CD4-positive, alpha-beta T cell treated with Interferon alpha-2 for 1 hour (primary cell): ENCODE measurements at regions not wholly inside any gene's neighbourhood (a gene's known extent, or its start where the extent isn't known, plus 50 kb on each side); places are given as distances from the start of the nearest gene placed in this dataset.

ENCODE experiments used
- DNase-seq, 2 donors: peaks; one replicate each; pipeline ENCODE4 v3.0.0-alpha.2; 2020 to 2022

DNA sequence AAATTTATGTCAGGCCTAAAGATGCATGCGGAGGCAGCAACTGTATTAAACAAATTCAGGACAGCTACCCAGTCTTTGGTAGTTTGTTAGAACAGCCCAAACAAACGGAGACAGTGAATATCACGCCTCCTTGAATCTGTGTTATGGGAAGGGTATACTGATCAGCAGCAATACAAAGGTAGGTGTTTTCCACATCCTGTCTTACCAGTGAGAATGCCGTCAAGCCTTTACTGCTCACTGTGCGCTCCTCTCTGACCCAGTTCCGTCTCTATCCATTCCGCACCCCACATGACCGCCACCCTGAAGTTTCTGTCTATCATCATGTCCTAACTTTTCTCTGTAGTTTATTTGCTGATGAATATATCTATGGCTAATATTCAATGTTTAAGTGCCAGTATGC is 473.3 kb downstream of the LPIN1 start:
- no peak for DNase-seq

DNA sequence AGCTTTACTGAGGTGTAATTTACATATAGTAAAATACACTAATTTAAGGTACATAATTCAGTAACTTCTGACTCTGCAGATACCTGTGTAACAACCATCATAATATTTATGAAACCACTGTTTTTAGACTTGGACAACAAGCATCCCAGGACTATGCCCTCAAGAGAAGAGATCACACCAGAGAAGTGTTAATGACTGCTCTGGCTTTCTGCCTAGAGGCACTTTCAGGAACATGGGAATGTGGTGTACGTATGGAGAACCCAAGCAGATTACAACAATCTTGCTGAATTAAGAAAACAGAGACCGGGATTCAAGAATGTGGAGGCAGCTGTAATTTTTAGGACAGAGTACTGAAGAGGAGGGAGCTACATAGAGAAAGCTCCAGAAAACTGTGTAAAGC is 475.2 kb downstream of the LPIN1 start:
- DNase-seq, result no peak

DNA sequence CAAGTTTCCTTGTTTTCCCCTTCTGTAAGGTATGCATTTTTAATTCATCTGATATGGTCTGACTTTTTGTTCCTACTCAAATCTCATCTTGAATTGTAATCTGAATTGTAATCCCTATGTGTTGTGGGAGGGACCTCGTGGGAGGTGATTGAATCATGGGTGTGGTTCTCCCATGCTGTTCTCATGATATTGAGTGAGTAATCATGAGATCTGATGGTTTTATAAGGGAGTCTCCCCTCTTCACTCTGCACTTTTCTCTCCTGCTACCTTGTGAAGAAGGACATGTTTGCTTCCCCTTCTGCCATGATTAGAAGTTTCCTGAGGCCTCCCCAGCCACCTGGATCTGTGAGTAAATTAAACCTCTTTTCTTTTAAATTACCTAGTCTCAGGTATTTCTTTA is 476.1 kb downstream of the LPIN1 start:
- no peak for DNase-seq

DNA sequence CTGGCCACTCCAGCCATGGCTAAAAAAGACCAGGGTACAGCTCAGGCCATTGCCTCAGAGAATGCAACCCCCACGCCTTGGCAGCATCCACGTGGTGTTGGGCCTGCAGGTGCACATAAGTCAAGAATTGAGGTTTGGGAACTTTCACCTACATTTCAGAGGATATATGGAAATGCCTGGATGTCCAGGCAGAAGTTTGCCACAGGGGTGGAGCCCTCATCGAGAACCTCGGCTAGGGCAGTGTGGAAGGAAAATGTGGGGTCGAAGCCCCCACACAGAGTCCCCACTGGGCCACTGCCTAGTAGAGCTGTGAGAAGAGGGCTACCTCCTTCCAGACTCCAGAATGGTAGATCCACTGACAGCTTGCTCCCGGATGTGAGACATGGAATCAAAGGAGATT is 477.3 kb downstream of the LPIN1 start:
- no peak for DNase-seq

DNA sequence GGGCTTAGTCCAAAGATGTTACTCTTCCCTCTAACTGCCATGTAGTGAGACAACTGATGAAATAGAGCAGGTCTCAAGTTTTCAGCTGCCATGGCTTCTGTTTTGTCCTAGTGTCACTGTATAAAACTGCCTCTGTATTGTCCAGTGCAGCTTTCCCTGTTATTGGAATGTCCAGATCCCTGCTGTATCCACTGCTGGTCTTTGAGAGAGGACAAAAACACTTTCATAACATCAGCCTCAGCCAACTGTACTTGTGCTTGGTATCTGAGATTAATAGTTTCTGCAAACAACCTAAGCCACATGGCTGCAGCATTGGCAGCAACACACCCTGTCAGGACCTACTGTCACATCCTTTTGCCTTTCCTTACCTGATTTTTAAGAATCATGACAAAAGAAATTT is 480.2 kb downstream of the LPIN1 start:
- DNase-seq, result no peak

DNA sequence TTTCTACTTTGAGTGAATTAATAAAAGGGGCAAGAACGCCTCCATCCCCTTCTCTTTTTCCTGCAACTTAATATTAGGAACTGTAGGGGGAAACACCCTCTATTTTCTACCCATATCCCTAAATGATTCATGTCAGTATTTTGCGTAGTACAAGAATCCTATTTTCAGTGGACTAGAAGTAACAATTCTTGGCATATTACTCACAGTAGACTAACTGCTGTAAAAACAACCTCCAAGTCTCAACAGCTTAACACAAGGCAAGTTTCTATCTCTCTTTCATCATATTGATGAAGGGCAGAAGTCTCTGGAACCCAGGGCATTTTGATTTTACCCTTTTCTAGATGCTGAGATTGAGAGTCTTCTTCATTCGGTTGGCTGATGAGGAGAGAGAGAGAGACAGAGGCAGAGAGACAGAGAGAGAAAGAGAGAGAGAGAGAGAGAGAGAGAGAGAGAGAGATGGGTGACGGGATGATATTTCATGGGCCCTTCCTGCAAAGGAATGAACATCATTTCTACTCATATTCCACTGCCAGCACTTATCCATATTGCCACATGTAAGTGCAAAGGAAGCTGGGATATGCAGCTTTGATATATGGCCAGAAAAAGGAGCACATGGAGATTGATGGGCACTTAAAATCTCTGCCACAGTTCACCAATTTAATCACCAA is 481.6 kb downstream of the LPIN1 start:
- no peak for DNase-seq

DNA sequence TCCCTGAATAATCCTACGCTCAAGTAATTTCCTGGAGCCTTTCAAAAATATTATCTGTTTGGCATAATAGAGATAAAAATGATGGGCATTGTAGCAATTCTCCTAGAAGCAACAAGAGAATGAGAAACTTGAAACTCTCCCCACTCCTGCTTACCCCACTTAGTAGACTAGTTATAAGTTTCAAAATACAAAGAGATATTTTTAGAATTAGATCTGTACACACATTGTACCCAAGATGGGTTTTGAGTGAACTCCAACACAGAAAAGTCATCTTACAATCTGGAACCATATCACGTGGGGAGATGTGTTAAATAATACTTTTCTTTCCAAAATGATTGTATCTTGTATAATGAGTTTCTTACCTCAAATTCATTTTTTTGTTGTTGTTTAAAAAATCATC is 484.9 kb downstream of the LPIN1 start:
- DNase-seq, result no peak

DNA sequence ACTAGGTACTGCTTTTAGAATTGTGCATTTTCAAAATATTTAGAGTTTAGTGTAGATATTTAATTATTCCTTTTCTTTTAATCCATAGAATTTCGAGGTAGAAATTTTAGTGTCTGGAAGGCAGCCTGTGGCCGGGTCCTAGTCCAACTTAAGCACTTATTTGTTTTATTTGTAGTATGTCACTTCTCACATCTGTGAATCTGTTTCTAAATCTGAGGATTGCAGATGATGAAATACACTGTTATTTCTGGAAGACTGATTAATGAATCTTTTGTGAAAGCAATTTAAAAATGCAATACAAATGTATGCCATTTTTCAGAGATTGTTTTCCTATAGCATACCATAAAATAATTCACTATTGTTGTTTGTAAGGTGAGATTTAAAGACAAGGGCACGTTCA is 483.9 kb upstream of the TRIB2 start:
- DNase-seq, result no peak

DNA sequence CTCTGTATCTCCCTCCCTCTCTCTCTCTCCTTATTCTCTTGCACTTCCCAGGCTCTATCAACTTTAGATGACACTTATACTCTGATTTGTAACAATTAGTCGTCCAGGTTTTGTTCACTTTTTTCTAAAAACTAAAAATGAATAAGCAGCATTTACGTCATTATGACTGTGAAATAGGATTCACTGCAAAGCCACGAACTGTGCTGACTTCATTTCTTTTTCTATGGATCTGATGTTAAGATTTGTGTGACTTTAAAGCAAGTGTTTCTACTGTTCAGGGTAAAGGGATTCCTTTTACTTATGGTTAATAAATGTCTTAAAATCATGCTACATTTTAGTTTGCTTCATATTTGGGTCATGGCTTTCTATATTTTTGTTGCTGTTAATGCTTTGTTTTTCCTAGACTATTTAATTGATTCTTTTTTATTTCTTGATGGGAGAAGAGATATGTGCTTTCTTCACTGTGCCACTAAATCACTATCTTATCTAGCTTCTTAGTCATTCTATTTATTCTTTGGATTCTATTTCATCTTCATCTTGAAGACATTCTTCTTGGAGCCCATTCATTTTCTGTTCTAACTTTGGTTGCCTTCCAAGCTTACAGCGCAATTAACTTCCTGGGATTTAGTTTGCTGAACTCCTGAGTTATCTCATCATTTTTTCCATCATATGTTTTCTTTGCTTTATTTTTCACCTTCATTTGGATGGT is 480.4 kb upstream of the TRIB2 start:
- DNase-seq, result no peak

DNA sequence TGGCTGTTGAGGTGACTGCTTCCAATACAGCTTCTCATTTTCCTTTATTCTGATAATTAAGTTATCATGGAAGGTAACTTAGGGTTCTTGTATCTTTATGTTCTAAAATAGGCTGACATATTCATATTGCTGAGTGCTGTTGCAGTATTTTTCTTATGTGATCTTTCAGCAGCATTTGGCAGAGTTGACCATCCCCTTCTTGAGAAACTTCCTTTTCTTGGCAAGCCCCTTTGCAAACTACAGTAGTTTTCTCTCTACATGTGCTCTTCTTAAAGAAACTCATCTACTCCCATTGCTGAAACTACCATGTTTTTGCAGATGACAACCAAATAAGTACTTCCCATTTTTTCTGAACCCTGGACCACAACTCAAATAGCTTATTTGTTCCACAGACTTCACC is 476.5 kb upstream of the TRIB2 start:
- no peak for DNase-seq

DNA sequence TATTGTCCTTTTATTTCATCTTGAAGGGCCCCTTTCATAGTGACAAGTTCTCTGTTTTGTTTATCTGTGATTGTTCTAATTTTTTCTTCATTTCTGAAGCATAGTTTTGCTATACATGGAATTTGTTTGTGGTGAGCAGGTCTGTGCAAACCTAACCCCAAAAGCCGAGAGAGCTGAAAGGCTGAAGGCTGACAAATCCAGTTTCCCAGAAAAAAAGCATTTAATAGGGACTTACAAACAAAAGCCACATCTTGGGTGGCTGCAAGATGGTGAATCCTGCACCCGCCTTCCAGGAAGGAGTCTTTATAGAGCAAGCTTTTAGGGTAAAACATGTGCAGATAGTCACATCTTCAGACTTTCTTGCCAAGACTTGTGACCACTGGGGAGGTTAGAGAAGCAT is 473.4 kb upstream of the TRIB2 start:
- no peak for DNase-seq

DNA sequence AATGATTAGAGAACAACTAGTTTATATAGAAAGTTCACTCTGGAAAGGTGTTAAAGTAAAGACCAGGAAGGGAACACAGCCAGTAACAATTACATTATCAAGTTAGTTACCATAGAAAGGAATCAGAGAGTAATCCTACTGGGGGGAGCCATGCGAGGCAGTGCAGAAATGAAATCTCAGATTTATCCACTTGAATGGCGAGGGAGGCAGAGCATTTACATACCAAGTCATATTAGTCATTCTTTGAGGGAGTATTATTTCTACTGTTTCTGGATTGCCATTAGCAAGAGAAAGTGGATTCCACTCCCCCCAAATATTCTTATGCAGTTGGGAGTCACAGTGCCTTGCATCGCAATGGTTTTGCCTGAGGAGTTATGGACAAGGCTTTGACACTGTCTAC is 472.7 kb upstream of the TRIB2 start:
- no peak for DNase-seq

DNA sequence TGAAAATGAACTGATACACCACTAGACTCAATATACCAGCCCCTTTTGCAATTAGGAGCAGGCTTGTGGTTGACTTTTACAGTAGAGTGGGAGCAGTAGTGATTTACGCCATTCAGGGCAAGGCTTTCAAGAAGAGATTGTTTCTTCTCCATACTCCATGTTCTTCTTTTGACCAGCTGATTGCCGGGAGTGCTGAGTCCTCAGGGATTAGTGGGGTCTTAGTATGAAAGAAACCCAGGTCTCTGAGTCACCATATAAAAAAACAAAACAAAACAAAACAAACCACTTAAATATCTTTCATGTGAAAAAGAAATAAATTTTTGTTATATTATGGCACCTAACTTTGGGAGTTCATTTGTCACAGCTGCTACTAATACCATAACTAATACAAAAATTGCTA is 465.6 kb upstream of the TRIB2 start:
- no peak for DNase-seq

DNA sequence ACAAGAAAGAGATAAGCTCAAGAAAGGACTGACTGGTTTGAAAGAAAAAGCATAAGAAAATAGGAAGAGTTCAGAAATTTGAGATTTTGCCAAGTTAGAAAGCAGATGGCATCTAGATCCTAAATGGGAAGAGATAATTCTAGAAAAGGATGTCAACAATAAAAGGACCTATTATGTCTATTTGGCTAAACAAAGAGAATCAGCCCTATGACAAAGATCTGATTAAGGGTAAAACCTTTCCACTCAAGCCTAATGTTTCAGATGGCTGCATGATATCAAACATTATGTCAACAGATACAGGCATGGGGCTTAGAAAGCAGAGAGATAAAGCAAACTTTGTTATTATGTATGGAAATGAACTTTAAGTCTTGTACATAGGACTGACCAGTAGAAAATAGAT is 465.0 kb upstream of the TRIB2 start:
- DNase-seq, result no peak

DNA sequence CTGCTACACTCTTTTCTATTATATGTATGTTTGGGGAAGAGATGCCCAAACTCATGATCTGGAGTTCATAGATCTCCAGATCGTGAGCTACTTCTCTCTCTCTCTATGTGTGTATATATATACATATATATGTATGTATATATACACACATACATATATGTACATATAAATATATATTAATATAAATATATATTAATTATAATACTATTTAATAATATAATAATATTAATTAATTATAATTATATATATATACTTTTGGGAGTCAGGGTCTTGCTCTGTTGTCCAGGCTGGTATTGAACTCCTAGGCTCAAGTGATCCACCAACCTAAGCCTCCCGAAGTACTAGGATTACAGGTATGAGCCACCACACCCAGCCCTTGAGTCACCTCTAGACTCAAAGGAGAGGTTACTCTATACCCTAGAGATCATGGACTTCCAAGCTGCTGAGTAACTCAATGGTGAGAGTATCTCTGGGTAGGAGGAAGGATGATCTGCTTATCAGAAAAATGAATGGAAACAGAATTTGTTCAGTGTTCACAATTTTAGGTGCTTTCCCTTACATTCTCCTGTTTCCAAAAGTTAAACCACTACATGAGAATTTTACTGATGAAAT is 463.5 kb upstream of the TRIB2 start:
- no peak for DNase-seq

DNA sequence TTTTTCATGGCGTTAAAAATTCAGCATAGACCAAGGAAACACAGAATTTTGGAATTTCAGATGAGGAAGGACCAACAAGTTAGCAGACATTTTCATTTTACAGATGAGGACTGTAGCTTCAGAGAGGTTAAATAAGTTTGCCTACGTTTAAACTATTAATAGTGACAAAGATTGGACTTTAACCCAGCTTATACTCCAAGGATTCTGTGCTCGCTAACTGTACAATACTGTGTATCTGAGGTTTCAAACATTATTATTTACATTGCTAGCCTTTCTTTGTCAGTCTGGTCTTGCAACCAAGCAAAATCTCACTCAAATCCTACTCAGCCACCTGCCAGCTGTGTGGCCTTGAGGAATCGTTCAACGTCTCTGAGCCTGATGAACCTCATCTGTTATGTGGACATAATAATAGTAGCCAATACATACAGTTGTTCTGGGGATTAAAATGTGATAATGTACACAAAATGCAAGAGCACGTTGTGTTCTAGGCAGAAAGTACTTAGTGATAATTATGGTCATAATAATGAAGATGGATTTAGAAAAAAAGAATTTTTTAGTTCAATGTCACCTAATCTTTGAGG is 462.4 kb upstream of the TRIB2 start:
- no peak for DNase-seq

DNA sequence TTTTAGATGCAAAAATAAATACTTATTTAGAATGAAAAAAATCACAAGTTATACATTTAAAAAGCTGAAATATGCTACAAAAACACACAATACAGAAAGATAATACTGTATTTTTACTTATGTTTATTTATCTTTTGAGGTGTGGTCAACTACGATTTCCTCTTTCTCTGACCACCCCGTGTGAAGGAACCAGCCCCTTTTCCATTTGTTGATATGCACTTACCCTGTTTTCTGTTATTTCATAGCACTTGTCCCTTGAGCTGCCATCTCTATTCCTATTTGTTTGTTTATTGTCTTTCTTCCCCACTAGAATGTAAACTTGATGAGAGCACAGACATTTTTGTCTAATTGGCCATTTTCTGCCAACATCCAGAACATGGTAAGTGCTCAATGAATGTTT is 460.5 kb upstream of the TRIB2 start:
- DNase-seq, result no peak

DNA sequence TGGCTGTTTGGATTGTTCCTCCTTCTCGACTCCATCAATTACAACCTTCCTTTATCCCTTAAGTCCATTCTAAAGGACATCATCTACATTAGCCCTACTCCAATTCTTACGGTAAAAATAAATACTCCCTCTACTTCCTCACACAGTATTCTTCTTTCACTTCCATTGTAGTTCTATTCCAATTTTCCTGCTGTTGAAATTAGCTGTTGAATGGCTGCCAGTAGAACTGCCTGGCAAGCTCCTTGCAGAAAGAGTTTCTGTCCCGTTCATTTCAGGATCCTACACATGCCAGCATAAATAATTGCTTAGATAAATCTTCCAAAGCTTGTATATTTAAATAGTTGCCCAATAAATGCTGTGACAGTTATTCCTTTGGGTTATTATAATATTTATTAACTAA is 459.3 kb upstream of the TRIB2 start:
- no peak for DNase-seq

DNA sequence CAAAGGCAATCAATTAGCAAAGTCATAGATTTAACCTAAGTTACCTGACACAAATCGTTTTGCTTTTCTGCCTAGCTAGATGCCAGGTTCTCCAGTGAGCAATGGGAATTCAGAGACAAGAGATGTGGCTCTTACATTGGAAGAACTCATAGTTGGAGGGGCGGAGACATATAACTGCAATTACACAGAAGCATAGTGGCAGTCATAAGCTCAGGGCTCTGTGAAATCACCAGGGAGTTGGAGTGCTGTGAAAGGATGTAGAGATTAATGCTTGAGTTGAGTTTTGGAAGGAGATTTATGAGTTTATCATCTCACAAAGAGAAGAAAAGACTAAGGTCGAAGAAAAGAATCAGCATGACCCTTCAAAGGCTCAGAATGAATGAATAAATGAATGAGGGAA is 457.2 kb upstream of the TRIB2 start:
- DNase-seq, result no peak

DNA sequence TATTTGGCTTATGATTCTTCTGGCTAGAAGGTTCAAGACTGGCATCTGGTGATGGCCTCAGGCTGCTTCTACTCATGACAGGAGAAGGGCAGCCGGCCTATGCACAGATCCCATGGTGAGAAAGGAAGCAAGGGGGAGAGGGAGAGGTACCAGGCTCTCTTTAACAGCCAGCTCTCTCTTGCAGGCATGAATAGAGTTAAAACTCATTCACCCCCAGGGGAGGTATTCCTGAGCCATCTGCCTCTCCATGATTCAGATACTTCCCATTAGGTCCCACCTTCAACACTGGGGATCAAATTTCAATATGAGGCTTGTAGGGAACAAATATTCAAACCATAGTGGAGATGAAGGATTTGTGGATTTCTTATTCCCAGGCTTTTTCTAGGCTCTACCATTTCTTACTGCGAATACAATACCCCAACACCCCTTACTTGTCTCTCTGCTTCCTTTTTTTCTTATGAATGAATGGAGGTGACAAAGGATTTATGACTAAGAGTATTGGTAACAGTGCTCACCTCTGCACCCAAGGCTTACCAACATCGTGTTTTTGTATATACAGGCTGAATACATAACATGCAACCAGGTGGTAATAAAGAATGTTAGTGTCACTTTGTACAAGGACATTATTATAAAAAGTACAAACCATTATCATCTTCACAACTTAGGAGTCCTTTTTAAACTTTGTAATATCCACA is 454.6 kb upstream of the TRIB2 start:
- DNase-seq, result no peak

DNA sequence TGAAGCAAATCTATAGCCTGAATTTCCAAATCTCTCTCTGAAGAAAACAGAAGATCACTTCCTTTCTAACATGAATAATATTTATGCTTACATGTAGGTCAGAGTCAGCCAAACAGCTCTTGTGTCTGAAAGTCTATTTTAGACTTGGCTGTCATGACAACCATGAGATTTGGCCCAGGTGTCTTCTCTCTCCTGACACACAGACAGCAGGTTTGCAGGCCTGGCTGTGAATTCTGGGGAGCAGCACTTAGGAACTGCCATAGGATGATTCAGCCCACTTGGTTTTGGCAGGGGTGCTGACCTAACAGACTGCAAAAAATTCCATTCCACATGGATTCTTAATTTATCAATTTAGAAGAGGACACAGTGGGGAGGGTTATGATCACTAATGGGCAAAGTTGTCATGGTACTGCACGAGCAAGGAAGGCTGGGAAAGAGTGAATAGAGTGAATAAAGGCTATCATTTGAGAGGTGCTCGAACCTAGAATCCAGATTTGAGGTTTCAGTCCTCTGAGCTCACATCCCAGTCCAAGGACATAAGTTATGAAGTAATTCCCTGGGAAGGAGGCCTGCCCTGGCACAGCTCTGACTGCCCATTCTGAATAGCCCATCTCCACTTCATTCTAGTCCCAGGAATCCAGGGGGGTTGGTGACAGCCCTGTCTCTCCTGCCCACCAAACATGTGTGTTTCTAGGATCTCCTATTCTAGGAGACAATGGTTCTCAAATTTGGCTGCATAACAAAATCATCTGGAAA is 453.9 kb upstream of the TRIB2 start:
- DNase-seq, result no peak

DNA sequence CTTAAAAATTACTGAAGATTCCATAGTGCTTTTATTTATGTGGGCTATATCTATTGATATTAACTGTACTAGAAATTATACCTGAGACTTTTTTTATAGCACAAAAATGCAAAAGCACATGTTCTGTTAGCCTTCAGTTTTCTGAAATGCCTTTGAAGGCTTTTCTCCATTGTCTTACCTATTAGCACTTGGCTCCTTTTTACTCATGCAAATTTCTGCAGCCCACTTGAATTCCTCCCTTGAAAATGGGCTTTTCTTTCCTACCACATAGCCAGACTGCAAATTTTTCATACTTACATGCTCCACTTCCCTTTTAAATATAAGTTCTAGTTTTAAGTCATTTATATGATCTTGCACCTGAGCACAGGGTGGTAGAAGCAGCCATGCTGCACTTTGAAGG is 453.0 kb upstream of the TRIB2 start:
- no peak for DNase-seq

DNA sequence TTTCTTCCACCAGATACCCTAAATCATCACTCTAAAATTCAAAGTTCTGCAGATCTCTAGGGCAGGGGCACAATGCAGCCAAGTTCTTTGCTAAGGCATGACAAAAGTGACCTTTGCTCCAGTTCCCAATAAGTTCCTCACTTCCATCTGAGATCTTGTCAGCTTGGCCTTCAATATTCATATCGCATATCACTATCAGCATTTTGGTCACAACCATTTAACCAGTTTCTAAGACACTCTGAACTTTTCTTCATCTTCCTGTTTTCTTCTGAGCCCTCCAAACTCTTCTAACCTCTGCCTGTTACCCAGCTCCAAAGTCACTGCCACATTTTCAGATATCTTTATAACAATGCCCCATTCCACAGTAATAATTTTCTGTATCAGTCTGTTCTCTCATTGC is 452.6 kb upstream of the TRIB2 start:
- no peak for DNase-seq
